Naive thymus-derived CD8-positive, alpha-beta T cell (primary cell): ENCODE measurements at regions not wholly inside any gene's neighbourhood (a gene's known extent, or its start where the extent isn't known, plus 50 kb on each side); places are given as distances from the start of the nearest gene placed in this dataset.

Source experiments
- ATAC-seq, 2 donors: fragments of 150-1000 bp; cut with Tn5 transposase in 1 of 2; sonication (Bioruptor Pico), chemical (Tn5 transposase) in 1 of 2; 1 replicate in 1 of 2; 2 replicates in 1 of 2; pipeline ENCODE4 v1.10.0; 2021; ENCODE audit warnings: mild to moderate bottlenecking in 2 of 2, moderate library complexity in 2 of 2
- POLR2A ChIA-PET: fragments of 350-600 bp; sonication (Branson Sonifier 250); formaldehyde crosslinking; loops from one replicate; lab custom pipeline; 2021; ENCODE audit warnings: antibody characterized with exemption; lab: Charles Lee
- DNase-seq, 10 donors: peaks; one replicate each; pipeline versions ENCODE4 v3.0.0 to v3.0.0-alpha.2; 2020 to 2022
- H3K27ac Mint-ChIP-seq, 10 donors: one replicate each; pipeline ENCODE4 v1.8.0; 2020 to 2022; ENCODE audit warnings: mild to moderate bottlenecking in 10 of 10, mixed read lengths in 10 of 10, moderate library complexity in 4 of 10, inconsistent platforms in 1 of 10
- H3K27me3 Mint-ChIP-seq, 5 donors: one replicate each; pipeline ENCODE4 v1.8.0; 2021 to 2022; ENCODE audit warnings: mixed read lengths in 5 of 5
- H3K36me3 Mint-ChIP-seq, 3 donors: one replicate each; pipeline ENCODE4 v1.8.0; 2020 to 2022; ENCODE audit warnings: mixed read lengths in 3 of 3, mild to moderate bottlenecking in 2 of 3, inconsistent platforms in 1 of 3
- H3K4me1 Mint-ChIP-seq, 4 donors: one replicate each; pipeline ENCODE4 v1.8.0; 2021 to 2022; ENCODE audit warnings: mixed read lengths in 4 of 4
- H3K4me3 Mint-ChIP-seq, 10 donors: one replicate each; pipeline ENCODE4 v1.8.0; 2020 to 2022; ENCODE audit warnings: mild to moderate bottlenecking in 10 of 10, mixed read lengths in 10 of 10, moderate library complexity in 6 of 10, inconsistent platforms in 1 of 10
- H3K9me3 Mint-ChIP-seq, 9 donors: one replicate each; pipeline ENCODE4 v1.8.0; 2020 to 2022; ENCODE audit warnings: mixed read lengths in 9 of 9, mild to moderate bottlenecking in 3 of 9, inconsistent platforms in 1 of 9, moderate library complexity in 1 of 9

DNA sequence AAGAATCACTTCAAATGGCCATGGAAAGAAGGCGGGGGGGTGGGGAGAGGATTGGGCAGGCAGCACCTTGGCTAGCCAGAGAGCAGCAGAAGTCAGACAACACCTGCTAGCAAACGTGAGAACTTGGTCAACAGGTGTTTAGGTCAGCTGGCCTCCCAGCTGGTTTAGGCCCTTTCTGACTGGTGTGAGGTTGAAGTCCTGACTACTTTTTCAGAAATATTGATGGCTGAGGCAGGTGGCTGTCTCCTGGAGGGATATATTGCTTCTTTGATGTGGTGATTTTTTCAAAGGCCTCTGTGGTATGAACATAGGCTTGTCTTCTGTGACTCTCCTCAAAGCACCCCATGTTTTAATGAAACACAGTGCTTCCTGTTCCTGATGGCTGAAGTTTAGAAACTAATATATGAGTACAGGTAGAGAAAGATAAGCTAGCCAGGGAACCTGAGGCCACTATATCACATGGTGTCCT, 238.2 kb upstream of the SSTR1 start:
- DNase-seq (peak in 1 of 10 donors; percentile 8), ATAC-seq (peak in 1 of 2 donors; percentile 59)
- Mint-ChIP-seq H3K27me3 (peaks cover 0 to 12% (median 2%) of the 10 kb centered on the region in 5 donors), H3K9me3 (peaks cover 0 to 4% (median 0%) of the 10 kb centered on the region in 9 donors), H3K36me3 (no peaks in the 10 kb centered on the region), H3K4me3 (no peak overlapping the region), H3K27ac (peak overlapping the region in 2 of 10 donors; percentile 10 to 54), H3K4me1 (peaks cover 4 to 15% (median 11%) of the 10 kb centered on the region in 4 donors)
- POLR2A ChIA-PET: no interaction called here

DNA sequence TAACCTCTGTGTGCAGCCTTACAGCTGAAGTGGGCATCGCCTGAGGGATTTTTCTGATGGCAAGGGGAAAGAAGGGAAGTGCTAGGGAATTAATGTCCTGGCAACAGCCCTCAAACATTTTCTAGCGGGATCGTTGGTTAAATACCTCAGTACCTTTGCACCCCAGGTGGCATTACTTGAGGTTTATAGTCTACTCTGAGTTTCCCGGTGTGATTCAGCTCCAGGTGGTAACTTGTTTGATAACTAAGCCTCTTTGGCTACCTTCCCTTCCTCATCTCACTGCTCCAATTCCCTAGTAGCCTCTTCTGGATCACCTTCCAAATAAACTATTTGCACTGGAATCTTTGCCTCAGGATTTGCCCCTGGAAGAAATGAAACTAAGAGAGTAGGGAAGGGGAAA, 237.0 kb upstream of the SSTR1 start:
- peaks cover 0 to 4% (median 0%) of the 10 kb centered on the region in 3 donors for H3K36me3 Mint-ChIP-seq

DNA sequence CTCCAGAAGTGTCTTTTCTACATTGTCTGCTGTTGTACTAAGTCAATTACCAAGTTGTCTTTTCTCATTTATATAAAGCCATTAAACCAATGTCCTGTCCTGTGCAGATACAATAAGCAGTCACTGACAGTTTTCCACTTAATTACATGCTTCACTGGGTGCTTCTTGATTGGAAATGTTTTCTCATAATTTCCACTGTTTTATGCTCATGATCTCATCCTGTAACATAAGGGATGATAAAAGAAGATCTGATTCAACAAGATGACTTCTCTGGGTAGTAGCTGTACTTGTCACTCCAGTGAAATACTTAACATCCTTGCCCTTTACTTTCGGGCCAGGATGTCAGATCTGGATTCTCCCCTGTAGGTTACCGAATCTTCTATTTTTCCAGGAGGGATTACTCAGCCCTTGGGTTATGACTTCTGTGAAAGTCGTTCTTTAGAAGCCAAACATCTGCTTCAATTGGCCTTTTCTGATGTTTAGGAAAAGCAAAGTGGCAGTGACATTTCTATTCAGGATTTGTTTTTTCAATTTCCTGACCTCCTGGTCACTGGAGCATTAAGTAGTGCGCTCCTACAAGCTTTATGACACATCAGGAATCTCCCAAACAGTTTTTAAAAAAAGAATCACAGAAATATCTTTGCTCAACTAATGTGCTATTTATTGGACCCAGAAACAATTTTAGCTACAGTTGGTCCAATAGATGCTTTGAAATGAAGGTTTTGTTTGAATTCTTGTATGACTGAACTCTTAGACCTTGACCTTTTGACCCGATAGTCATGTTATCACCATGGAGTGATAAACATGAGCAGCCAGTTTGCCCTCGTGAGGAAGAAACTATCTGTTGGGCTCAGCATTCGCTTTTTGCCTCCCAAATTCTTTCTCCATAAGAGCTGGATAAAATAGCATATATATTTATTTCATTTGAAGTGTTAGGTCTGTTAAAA, 234.5 kb upstream of the SSTR1 start:
- POLR2A ChIA-PET: no interaction called here
- Mint-ChIP-seq H3K27ac (no peak overlapping the region), H3K9me3 (peaks cover 0 to 3% (median 0%) of the 10 kb centered on the region in 9 donors), H3K4me1 (peaks cover 4 to 15% (median 11%) of the 10 kb centered on the region in 4 donors), H3K36me3 (peaks cover 0 to 4% (median 0%) of the 10 kb centered on the region in 3 donors), H3K4me3 (no peak overlapping the region), H3K27me3 (peaks cover 2 to 18% (median 14%) of the 10 kb centered on the region in 5 donors)
- no peak for ATAC-seq
- no peak for DNase-seq

More for the DNA sequence above, 237.0 kb upstream of the SSTR1 start:
- Mint-ChIP-seq H3K4me1 (peaks cover 4 to 15% (median 11%) of the 10 kb centered on the region in 4 donors), H3K9me3 (no peaks in the 10 kb centered on the region), H3K4me3 (no peak overlapping the region), H3K27ac (peak overlapping the region in 1 of 10 donors; percentile 16), H3K27me3 (peaks cover 0 to 15% (median 10%) of the 10 kb centered on the region in 5 donors)
- DNase-seq (no peak), ATAC-seq (no peak)
- POLR2A ChIA-PET: no interaction called here

DNA sequence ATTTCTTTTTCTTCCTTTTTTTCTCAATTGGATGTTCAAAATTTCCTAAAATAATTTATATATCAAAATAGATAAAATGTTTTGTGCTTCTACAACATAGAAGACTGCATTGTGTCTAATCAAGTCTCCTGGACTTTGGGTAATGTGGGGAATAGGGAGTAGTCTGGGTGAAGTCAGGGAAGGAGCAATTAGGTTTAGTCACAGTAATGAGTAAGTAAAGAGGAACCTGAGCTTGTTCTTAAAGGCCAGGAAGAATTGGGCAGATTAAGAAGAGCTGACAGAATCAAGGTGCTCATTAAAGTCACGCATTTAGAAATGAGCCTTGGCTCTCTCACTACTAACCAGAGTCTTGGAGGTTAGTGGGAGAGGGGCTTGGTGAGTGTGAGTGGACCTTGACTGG, 233.3 kb upstream of the SSTR1 start:
- H3K9me3 Mint-ChIP-seq: peaks cover 0 to 9% (median 0%) of the 10 kb centered on the region in 9 donors

DNA sequence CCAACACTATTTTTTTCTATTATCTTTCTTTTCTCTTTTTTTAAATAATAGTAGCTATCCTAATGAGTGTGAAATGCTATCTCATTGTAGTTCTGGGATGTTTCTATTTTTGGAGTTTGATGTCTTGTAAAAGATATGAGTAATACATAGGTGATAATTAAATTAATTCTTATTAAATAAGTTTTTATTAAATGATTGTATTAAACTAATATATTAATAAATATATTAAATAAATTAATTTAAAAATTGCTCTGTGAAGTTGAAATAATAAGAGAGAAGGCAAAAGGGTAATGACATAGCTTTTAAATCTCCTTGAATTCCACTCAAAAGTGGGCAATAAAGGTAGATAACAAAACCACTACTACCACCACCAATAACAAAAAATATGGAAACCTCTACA, 230.2 kb upstream of the SSTR1 start:
- H3K27me3 Mint-ChIP-seq: peaks cover 2 to 17% (median 14%) of the 10 kb centered on the region in 5 donors
- no peak for ATAC-seq
- H3K9me3 Mint-ChIP-seq: peaks cover 4 to 24% (median 11%) of the 10 kb centered on the region in 9 donors
- DNase-seq: no peak
- POLR2A ChIA-PET: no interaction called here
- H3K4me1 Mint-ChIP-seq: no peaks in the 10 kb centered on the region
- H3K36me3 Mint-ChIP-seq: peaks cover 0 to 20% (median 8%) of the 10 kb centered on the region in 3 donors
- no peak overlapping the region for H3K27ac Mint-ChIP-seq
- H3K4me3 Mint-ChIP-seq: no peak overlapping the region

More for the DNA sequence above, 233.3 kb upstream of the SSTR1 start:
- peaks cover 2 to 18% (median 14%) of the 10 kb centered on the region in 5 donors for H3K27me3 Mint-ChIP-seq
- H3K27ac Mint-ChIP-seq: no peak overlapping the region
- ATAC-seq (no peak), DNase-seq (no peak)
- POLR2A ChIA-PET: no interaction called here
- H3K4me1 Mint-ChIP-seq: peaks cover 4 to 11% (median 8%) of the 10 kb centered on the region in 4 donors
- no peak overlapping the region for H3K4me3 Mint-ChIP-seq
- H3K36me3 Mint-ChIP-seq: peaks cover 0 to 4% (median 0%) of the 10 kb centered on the region in 3 donors

DNA sequence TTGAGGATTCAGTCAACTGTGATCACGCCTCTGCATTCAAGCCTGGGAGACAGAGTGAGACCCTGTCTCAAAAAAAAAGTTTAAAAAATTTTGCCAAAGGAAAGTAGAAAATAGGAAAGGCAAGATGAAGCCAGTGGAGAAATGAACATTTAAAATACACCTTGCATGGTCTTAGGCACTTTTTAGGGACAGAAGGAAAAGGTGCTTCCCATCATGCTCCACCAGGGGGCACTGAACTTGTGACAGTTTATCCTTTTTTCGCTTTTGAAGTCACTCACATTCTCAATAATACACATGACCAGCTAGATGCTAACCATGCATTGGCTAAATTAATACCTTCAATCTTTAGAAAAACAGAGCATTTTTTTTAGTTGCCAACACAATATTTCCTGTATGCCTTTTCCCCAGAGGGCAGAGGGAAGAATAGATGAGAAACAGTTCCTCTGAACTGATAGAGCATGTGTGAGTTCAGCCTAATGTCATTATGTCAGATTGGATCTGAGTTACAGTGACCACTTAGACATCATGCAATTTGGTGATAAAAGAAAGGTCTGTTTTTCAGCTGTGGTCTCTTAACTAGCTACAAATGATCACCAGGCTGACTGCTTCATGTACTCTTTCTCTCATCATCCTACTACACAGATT, 221.8 kb upstream of the SSTR1 start:
- peaks cover 0 to 12% (median 7%) of the 10 kb centered on the region in 9 donors for H3K9me3 Mint-ChIP-seq
- H3K36me3 Mint-ChIP-seq: peaks cover 0 to 6% (median 6%) of the 10 kb centered on the region in 3 donors
- POLR2A ChIA-PET: no interaction called here
- peak; percentile 55 to 62 for ATAC-seq
- DNase-seq: peak; percentile 10 to 76 (median 44)
- no peaks in the 10 kb centered on the region for H3K27me3 Mint-ChIP-seq
- H3K4me3 Mint-ChIP-seq: no peak overlapping the region
- no peak overlapping the region for H3K27ac Mint-ChIP-seq
- H3K4me1 Mint-ChIP-seq: peaks cover 0 to 9% (median 3%) of the 10 kb centered on the region in 4 donors

DNA sequence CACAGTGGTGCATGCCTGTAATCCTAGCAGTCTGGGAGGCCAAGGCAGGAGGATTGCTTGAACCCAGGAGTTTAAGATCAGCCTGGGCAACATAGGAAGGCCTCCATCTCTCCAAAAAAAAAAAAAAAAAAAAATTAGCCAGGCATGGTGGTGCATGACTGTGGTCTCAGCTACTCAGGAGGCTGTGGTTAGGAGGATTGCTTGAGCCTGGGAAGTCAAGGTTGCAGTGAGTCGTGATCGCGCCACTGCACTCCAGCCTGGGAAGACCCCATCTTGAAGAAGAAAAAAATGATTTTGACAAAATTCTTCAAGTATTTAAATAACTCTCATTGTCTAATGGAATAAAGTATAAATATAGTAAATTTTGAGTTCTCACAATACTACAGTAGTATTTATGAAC, 219.2 kb upstream of the SSTR1 start:
- POLR2A ChIA-PET: no interaction called here
- ATAC-seq: no peak
- Mint-ChIP-seq H3K27ac (no peak overlapping the region), H3K27me3 (no peaks in the 10 kb centered on the region), H3K9me3 (no peaks in the 10 kb centered on the region), H3K4me3 (no peak overlapping the region), H3K4me1 (peaks cover 3 to 7% (median 5%) of the 10 kb centered on the region in 4 donors), H3K36me3 (no peaks in the 10 kb centered on the region)
- no peak for DNase-seq

DNA sequence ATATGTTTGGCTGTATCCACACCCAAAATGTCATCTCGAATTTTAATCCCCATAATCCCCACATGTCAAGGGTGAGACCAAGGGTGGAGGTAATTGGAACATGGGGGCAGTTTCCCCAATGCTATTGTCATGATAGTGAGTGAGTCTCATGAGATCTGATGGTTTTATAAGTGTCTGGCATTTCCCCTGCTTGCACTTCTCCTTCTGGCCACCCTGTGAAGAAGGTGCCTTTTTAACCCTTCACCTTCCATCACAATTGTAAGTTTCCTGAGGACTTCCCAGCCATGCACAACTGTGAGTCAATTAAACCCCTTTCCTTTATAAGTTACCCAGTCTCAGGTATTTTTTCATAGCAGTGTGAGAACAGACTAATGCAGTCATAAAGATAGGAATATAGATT, 216.7 kb upstream of the SSTR1 start:
- peaks cover 0 to 2% (median 0%) of the 10 kb centered on the region in 9 donors for H3K9me3 Mint-ChIP-seq
- no peak for ATAC-seq
- POLR2A ChIA-PET: no interaction called here
- H3K27ac Mint-ChIP-seq: no peak overlapping the region
- H3K27me3 Mint-ChIP-seq: no peaks in the 10 kb centered on the region
- peaks cover 3 to 4% (median 3%) of the 10 kb centered on the region in 4 donors for H3K4me1 Mint-ChIP-seq
- H3K36me3 Mint-ChIP-seq: no peaks in the 10 kb centered on the region
- DNase-seq: no peak
- H3K4me3 Mint-ChIP-seq: no peak overlapping the region

DNA sequence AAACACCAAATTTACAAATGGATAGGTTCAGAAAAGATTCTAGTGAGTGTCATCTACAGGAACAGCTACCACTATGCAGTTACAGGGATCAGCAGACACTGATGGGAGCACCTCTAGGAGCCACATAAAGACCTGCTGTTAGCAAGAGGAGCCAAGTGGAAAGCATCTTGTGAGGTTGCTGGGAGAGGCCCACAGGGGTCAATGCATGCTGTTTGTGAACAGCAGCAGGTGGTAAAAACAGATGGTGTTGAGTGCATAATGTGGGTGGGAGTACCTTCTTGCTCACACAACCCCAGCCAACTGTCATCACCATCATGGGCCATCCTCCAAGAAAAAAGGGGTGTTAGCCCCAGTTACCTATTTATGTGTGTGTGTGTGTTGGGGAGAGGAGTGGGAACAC, 215.2 kb upstream of the SSTR1 start:
- POLR2A ChIA-PET: no interaction called here
- no peak for DNase-seq
- H3K4me3 Mint-ChIP-seq: no peak overlapping the region
- no peaks in the 10 kb centered on the region for H3K27me3 Mint-ChIP-seq
- peaks cover 0 to 4% (median 1%) of the 10 kb centered on the region in 4 donors for H3K4me1 Mint-ChIP-seq
- no peak for ATAC-seq
- H3K27ac Mint-ChIP-seq: peak overlapping the region in 1 of 10 donors; percentile 70
- H3K36me3 Mint-ChIP-seq: no peaks in the 10 kb centered on the region
- peaks cover 0 to 2% (median 0%) of the 10 kb centered on the region in 9 donors for H3K9me3 Mint-ChIP-seq

DNA sequence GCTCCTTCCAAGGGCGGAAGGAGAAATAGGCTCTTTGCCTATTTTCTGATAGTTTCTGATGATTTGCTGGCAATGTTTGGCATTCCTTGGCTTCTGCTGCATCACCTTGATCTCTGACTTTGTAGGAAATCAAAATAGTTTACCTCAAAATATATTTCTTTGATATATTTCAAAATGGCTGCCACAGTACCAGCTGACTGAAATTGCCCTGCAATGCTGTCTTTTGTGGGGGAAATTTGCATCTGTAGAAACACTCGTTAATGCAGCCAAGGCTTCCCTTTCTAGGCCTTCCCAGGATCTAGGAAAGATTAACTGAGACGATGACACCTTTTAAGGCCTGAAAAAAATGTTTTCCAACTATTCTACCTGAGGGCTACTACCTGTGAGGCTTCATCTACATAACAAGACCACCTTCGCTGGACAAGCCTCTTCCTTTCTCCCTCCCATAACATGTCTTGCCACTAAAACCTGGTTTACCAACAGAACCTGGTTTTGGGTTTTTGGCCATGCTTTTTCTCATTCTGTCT, 212.8 kb upstream of the SSTR1 start:
- DNase-seq: no peak
- Mint-ChIP-seq H3K36me3 (no peaks in the 10 kb centered on the region), H3K27ac (no peak overlapping the region), H3K4me3 (no peak overlapping the region), H3K27me3 (no peaks in the 10 kb centered on the region), H3K9me3 (peaks cover 0 to 2% (median 0%) of the 10 kb centered on the region in 9 donors), H3K4me1 (peaks cover 0 to 5% (median 2%) of the 10 kb centered on the region in 4 donors)
- POLR2A ChIA-PET: no interaction called here
- ATAC-seq: no peak

DNA sequence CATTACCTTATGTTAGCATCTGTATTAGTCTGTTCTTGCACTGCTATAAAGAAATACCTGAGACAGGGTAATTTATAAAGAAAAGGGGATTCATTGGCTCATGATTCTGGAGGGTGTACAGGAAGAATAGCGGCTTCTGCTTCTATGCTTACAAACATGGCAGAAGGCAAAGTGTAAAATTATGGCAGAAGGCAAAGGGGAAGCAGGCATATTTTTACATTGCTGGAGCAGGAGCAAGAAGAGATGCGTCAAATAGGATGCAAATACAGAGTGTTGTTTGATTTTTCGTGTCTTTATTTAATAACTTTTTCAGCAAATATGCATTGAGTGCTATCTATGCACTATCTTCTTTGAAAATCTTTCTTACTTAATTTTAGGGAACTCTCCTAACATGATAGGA, 210.7 kb upstream of the SSTR1 start:
- H3K27me3 Mint-ChIP-seq: no peaks in the 10 kb centered on the region
- POLR2A ChIA-PET: interaction anchor here (0.6 kb wide), 1 partner anchor 8 kb away, joined by 3 read pairs; no protein-coding TSS in a partner anchor
- DNase-seq: no peak

DNA sequence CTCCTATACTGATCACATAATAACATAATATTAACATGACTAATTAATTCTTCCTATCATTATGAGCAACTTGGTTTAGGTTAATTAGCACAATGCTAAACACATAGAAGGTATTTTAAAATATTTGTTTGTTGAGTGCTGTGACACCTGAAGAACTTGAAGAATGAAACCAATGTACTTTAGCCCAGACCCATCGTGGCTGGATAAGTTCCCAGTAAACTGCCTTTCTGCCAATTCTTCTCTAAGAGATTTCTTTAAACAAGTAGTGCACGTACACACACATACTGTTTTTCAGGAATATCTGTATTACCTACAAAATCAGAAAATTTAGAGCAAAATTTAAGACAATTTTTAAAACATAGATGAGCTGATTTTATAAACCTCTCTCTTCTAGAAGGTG, 207.4 kb upstream of the SSTR1 start:
- Mint-ChIP-seq H3K4me1 (peaks cover 0 to 11% (median 3%) of the 10 kb centered on the region in 4 donors), H3K36me3 (no peaks in the 10 kb centered on the region), H3K27me3 (no peaks in the 10 kb centered on the region), H3K27ac (no peak overlapping the region), H3K4me3 (no peak overlapping the region), H3K9me3 (peaks cover 0 to 2% (median 0%) of the 10 kb centered on the region in 9 donors)
- POLR2A ChIA-PET: no interaction called here
- ATAC-seq (no peak), DNase-seq (no peak)

More for the DNA sequence above, 210.7 kb upstream of the SSTR1 start:
- no peak for ATAC-seq
- Mint-ChIP-seq H3K36me3 (no peaks in the 10 kb centered on the region), H3K27ac (peak overlapping the region in 1 of 10 donors; percentile 2), H3K4me3 (no peak overlapping the region), H3K4me1 (peaks cover 0 to 5% (median 2%) of the 10 kb centered on the region in 4 donors), H3K9me3 (peaks cover 0 to 2% (median 0%) of the 10 kb centered on the region in 9 donors)
